AG20443 (cell line): ENCODE measurements at regions not wholly inside any gene's neighbourhood (a gene's known extent, or its start where the extent isn't known, plus 50 kb on each side); places are given as distances from the start of the nearest gene placed in this dataset.
"Not testable (repeated sequence)": the region's sequence is repeated elsewhere in the genome, so short reads cannot be mapped to it uniquely, and the experiment has no call there.

Experiments
- DNase-seq: peaks from one replicate; pipeline ENCODE4 v3.0.0; 2012; ENCODE audit warnings: low spot score, mixed read lengths

DNA sequence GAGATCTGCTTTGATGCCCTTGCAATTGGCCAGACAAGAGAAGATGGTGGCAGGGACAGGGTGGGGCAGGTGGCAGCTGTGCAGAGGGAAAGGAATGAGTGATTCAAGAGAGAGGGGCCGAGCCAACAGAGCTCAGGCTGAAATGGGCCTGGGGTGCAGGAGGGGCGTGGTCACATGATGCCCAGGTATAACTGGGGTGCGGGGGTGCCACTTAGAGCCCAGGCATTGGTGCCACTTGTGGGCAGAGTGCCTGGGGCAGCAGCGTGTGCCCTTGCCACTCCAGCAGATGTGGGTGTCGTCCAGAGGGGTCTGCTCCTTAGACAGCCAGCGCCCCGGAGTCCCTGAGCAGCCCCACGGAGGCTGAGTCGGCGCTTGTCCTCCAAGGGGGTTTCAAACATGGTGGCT, 88.7 kb downstream of the PLXNA1 start:
- DNase-seq: no peak

DNA sequence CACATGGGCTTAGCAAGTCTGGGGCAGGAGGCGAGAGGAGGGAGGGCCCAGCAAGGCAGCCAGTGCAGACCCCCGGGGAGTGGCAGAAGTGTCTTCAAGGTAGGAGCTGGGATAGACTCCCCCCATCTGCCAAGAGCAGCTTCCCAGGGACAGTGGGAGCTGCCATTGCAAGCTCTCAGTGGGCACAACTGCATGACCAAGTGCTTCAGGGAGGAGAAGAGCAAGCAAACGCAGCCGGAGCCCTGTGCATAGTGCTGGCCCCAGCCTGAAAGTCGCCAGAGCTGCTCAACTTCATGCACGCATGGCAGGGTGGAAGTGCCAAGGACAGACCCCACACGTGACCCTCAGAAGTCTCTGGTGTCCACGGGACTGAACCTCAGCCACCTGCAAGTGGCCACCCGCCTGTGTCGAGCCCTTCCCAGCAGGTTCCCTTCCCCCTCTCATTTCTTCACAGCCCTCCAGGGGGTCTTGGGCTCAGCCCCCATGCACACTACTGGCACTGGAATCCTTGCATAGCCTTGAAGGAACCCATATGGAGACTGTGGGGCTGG, 89.4 kb downstream of the PLXNA1 start:
- DNase-seq: no peak

DNA sequence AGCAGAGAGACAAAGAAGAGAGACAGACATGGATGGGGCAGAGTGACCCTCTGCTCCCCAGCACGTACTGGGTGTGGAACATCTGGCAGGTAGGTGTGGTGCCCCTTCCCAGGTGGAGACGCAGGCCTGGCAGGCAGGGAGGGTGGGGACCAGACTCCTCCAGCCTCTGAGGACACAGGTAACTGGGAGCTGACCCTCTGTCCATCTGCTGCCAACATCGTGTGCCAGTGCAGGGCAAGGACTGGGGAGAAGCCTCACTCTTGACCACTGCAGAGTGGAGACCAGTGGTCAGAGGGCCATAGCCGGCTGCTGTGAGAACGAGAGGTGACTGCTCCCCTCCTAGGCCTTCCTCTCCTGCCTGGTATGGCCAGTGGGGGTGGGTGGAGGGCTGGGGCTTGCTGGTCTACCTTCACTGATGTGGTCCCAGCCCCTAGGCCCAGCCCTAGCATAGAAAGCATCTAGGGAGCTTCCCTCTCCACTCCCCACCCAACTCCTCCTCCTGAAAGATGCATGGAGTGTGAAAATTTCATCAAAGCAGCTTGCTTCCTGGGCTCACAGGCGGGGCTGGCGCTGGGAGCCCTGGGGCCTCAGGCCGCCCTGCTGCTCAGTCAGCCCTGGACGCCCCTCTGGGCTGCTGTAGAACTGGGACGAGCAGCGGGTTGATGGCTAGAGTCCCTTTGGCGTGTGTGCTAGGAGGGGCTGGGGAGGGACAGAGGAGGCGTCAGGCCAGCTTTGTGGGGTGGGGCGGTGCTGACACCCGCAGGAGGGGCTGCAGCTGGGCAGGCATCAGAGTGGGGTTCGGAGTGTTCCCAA, 90.3 kb downstream of the PLXNA1 start:
- no peak for DNase-seq

DNA sequence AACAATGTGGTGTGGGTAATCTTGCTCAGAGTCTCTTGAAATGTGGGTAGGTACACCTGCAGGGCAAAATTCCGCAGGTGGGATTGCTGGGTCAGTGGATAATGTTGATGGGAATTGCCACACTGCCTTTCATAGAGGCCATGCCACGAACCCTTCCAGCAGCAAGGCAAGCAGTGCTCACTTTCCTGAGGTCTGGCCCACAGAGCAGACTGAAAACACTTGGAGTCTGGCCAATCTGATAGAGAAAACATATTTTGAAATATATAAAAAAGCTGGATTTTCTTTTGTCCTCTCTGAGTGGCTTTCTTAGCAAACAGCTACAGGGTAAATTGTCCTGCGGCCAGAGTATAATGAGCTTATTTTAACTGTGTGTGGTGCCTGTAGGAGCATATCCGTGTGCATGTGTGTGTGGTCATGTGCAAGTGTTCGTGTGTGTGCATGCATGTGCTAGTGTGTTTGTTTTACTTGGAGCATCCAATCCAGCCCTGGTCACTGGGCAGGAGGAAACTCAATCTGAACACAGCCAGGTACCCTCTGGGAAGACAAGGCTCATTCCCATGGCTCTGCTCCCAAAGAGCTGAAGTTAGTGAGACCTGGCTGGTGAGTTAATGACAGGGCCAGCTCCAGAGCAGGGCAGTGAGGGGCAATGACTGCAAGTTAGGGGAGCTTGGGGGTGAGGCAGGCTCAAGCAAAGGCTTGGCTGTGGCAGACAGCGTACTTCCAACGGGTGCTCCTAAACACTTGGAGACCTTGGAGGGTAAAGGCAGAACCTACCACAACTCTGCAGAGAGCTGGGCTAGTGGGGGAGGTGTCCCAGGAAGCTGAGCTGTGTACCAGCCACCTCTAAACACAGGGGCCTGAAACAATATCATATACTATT, 91.3 kb downstream of the PLXNA1 start:
- peak; percentile 41 for DNase-seq

DNA sequence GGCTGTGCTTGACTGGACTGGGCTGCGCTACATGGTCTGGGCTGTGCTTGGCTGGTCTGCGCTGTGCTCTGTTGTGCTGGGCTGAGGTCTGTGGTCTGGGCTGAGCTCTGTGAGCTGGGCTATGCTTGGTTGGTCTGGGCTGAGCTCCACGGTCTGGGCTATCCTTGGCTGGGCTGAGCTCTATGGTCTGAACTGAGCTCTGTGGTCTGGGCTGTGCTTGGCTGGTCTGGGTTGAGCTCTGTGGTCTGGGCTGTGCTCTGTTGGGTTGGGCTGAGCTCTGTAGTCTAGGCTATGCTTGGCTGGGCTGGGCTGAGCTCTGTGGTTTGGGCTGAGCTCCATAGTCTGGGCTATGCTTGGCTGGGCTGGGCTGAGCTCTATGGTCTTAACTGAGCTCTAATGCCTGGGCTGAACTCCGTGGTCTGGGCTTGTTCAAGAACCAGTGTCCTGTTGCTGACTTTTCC, 92.0 kb downstream of the PLXNA1 start:
- DNase-seq: peak; percentile 91

DNA sequence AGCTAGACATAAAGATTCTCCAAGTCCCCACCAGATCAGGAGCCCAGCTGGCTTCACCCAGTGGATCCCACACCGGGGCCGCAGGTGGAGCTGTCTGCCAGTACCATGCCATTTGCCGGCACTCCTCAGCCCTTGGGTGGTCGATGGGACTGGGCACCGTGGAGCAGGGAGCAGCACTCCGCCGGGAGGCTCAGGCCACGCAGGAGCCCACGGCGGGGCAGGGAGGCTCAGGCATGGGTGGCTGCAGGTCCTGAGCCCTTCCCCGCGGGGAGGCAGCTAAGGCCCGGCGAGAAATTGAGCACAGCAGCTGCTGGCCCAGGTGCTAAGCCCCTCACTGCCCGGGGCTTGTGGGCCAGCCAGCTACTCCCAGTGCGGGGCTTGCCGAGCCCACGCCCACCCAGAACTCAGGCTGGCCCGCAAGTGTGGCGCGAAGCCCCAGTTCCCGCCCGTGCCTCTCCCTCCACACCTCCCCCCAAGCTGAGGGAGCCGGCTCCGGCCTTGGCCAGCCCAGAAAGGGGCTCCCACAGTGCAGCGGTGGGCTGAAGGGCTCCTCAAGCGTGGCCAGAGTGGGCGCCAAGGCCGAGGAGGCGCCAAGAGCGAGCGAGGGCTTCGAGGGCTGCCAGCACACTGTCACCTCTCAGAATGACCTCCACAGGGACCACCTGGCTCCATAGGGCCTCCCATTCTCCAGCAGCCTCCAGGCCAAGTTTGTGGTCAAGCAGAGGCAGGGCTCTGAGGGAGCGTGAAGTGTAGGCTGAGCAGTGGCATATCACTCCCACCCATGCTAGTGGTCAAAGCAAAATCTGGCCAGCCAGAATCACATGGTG, 93.5 kb downstream of the PLXNA1 start:
- not testable (repeated sequence) for DNase-seq

DNA sequence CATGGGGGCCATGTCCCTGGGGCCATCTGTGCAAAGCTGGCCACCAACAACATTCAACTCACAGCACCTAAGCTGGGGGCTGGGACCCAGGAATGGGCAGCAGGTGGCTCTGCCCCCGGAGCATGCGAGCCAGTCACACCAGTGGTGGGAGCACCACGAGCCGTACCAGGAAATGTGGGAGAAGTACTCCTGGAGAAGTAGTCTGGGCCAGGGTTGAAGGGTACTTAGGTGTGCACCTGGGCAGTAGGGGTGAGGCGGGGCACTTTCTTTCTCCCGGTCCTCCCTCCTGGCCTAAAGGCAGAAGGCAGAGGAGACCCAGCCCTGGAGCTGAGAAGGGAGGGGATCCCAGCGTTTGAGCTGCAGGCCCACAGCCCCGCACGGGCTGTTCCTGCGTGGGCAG, 94.2 kb downstream of the PLXNA1 start:
- no peak for DNase-seq

DNA sequence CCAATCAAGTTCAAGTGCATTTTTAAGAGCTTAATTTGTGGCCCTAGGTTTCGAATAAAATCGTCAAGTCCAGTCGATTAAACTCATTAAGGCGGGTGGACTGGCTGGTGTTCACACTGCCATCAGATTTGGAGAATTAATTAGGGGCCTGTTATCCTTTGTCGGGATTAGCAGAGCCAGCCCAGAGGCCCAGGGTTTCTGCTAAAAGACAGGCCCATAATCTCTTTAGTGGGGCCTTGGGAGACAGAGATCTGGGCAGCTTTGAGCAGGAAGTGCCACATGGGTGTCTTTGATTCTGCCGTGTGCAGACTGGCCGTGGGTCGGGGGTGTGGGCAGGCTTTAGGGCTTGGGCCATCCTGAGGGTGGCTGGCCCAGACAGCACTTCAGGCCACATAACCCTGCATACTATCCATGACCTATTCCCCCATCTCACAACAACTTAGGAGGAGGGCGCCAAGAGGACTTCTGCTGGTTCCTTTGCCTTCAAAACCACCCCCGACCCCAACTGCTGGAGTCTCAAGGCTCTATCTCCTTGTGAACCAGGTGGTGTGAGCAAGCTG, 94.7 kb downstream of the PLXNA1 start:
- no peak for DNase-seq

DNA sequence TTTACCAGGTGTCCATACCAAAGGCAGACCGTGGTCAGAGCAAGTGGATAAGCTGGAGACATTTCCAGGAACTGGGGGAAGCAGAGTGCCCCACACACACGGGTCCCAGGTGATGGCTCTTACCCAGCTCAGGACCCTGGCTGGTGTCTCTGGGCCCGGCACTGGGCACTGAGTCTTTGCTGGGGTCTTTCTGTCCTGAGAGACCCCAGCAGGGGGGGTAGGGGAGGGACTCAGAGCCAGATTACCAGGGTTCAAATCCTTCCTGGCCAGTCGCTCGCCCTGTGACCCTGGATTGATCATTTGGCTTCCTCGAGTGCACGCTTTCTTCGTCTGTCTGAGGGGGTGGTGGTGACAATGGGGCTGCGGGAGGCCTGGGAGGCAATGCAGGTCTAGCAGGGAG, 95.7 kb downstream of the PLXNA1 start:
- DNase-seq: no peak

DNA sequence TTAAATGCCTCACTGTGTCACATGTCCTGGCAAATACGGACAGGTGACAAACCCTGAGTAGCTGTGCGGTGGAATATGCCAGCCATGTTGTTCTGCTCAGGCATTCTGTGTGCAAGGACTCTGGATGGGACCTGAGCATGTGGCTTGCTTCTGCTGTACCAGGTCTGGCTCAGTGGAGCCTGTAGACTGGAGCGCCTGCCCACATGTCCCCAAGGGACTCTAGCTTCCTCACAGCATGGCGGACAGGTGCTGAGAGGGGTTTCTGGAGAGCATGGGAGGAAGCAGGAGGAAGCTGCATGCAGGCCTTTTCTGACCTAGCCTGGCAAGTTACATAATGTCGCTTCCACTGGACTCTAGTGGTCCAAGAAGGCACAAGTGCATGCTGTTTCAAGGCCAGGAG, 96.3 kb downstream of the PLXNA1 start:
- DNase-seq: no peak

DNA sequence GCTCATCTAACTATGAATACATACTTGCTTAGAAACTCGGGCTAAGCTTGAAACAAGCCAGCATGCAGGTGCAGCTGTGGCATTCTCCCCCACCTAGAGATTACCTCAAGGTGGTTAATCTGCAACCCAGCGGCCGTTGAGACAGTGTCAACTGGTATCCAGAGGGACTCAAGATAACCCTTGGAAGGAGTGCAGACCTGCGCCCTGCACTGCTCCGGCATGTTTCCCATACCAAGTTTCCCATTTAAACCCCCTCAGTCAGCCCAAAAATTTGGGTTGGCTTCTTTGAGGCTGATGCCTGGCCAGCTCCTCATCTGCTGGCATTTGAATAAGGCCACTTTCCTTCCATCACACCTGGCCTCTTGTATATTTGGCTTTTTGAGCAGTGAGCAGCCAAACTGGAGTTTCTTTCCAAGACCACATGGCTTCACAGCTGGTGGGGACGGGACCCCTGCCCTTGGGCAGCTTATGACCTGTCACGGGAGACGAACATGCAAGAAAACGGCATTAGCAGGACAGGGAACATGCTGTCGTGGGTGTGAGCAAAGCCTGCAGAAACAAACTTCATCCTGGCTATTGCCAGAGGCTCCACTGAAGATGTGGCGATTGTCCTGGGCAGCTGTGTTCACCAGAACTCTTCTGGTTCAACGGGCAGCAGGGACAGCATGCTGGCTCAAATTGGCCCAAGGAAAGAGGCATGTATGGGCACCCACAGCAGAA, 98.2 kb downstream of the PLXNA1 start:
- no peak for DNase-seq

DNA sequence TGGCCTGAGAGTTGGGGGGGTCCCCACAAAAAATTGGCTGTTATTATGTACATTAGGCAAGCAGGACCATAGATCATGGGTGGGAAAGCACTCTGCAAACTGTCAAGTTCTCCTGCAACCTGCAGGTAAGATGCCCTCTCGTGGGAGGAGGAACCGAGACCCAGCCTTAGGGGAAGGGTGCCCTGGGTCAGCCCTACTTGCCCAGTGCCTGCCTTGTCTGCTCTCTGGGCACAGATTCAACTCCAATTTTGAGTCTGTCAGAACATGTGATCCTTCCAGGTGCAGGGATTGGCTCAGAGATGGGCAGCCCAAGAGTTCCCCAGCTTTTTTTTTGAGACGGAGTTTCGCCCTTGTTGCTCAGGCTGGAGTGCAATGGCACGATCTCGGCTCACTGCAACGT, 99.2 kb downstream of the PLXNA1 start:
- no peak for DNase-seq

DNA sequence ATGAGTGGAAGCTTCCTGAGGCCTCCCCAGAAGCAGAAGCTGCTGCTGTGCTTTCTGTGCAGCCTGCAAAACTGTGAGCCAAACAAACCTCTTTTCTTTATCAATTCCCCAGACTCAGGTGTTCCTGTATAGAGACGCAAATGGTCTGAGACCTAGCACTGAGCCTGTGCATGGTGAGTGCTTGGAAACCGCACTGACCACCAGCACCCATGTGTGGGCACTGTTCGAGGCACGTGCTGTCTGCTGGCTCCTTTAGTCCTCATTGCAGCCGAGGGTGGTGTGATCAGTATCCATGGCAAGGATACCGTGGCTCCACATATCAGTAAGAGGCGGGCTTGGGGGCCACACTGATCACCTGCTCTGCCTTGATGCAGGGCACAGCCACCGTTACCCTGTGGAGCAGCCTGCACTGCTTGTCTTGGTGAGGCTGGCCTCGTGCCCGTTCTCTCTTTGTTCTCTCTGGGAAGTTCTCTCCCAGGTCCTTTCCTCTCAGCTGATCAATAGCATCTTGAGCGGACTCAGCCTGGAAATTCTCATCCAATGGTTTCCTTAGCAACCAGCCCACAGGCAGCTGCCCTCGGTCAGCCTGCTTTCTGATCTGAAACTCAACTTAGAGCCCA, 101.0 kb downstream of the PLXNA1 start:
- DNase-seq: no peak

DNA sequence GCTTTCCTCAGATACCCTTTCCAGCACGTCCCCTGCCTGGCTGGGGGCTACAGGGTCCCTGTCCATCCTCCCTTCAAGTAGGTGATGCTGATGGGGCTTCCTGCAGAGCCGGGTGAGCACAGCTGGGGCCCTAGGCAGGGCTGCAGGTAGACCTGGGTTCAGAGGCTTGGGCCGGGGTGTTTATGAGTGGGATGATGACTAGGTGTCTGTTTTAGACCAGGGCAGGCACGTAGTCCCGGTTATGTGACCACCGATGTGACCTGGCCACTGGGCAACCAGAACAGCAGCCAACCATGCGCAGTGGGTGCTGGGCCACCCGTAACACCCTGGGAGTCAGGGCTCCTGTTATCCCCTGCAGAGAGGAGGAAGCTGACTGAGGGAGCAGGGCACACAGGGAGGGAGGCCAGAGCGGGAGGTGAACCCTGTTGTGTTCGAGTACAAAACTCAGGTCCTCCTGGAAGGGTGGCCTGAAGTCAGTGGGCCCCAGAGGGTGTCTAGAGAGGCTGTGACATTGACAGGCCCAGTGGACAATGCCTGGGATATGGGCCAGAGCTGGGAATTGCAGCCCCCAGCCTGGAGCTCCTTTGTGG, 101.6 kb downstream of the PLXNA1 start:
- no peak for DNase-seq

DNA sequence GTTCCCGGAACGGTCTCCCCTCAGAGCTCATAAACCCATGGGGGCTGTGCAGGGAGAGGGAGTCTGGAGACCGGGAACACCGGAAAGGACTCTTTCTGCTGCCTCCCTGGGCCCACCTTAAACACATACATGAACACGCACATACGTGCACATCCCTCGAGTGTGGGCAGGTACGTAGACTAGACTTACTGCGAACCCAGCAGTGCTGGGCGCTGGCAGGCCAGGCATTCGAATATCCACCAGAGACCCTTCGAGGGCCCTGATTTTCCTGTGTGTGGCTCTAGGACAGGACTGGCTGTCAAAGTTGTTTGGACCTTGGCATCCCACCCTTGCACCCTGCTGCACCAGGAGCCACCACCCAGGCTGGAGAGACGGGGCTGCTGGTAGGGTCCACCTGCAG, 102.7 kb downstream of the PLXNA1 start:
- DNase-seq: no peak

DNA sequence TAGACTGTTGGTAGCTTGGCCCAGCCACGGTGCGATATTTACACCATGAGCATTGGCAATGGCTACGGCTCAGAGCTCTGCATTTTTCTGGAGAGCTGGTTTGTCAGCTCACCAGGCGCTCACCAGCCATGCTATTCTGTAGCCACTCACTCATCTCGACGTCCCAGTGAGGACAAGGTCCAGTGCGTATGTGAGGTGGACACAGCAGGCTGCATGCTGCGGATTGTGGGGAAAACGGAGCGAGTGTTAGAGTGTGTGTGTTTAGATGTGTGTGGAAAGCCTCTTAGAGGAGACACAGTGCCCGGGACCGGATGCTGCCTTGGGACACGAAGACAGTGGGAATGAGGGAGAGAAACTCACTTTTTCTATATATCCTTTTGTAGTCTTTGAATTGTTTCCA, 103.7 kb downstream of the PLXNA1 start:
- DNase-seq: not testable (repeated sequence)

DNA sequence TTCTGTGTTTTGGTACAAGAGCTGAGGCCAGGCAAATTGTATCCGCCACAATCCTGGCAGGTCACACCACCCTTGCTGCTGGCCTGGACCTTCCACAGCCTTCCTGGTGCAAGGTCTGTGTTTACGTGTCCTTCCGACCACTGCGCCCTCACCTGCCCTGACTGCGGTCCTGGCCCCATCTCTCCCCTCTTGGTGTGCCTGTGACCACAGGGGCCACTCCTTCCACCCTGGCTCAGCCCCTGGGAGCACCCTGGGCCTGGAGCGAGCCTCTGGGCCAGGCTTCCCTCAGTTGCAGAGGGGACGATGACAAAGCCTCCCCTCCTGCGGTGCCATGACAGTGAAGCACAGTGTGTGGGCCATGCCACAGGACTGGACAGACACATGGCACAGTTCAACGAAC, 104.5 kb downstream of the PLXNA1 start:
- DNase-seq: no peak

DNA sequence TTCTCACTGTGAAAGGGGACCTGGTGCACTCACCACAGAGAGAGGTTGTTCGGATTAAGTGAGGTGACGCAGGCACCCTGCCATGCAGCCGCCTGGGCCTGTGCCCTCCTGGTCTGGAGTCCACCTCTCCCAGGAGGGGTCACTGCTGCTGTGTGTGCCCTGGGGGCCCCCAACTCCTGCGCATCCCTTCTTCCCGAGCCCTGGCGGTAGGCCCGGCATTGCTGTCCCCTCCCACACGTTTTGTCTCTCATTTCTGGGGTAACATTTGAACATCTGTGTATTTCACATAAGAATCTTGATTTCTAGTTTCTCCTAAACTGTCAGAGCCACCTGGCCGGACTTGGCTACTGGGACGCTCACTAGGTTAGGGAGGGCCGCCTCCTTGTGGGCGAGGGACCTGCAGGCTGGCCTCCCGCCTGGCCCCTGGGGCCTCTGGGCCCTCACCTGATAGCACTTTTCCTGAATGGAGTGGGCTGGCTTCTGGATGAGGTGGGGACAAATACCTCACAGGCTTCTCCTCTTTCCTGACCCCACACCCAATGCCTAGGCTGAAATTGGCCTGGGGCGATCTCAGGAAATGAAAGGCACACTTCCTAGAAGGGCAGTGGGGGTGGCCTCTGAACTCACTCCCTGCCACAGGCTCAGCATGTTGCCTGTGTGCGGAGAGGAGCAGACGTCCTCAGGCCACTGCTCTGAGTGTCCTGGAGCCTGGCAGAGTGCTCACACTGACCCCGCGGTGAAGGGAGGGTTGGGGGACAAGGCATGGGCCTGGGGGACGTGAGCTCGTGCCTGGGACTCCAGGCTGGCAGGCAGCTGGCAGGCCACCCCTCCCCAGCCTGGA, 104.2 kb upstream of the PRR23E start:
- no peak for DNase-seq

DNA sequence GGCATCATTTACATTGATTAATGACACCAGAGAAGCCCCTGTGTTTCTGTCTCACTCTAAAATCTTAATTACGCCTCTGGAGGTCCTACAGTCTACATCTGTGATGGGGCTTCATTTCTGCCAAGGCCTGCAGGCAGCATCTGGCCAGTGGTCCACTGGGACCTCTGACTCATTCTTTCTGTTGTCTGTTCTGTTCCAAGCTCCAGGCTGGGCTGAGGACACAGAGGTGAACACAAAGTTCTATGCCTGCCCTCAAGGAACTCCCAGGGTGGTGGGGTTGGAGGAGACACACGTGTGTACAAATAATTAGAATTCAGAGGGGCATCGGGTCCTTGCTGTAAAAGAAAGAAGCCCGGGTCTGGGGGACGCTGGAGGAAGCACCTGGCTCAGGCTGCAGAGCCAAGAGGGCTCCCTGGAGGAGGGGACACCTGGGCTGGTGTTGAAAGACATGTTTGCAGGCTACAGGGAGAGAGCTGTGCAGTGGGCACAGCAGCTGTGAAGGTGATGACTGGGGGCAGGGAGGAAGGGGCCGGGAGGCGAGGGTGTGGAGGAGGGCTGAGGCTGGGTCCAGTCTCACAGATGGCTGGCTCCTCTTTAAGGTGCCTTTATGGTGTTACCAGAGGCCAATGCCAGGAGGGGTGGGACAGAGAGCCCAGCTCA, 103.3 kb upstream of the PRR23E start:
- peak; percentile 65 for DNase-seq
